ENCODE measurements at regions not wholly inside any gene's neighbourhood (a gene's known extent, or its start where the extent isn't known, plus 50 kb on each side); places are given as distances from the start of the nearest gene placed in this dataset.

GRCh38 chr1:195450794-195451193 is 1157.4 kb downstream of the KCNT2 start:
- no peaks in the 10 kb centered on the region for H3K36me3 Mint-ChIP-seq
- no peak overlapping the region for H3K27ac Mint-ChIP-seq
- peaks cover 0 to 23% (median 8%) of the 10 kb centered on the region in 9 donors for H3K9me3 Mint-ChIP-seq
- no peaks in the 10 kb centered on the region for H3K27me3 Mint-ChIP-seq
- POLR2A ChIA-PET, result no interaction called here
- no peaks in the 10 kb centered on the region for H3K4me1 Mint-ChIP-seq
- no peak for ATAC-seq
- H3K4me3 Mint-ChIP-seq, result no peak overlapping the region
- no peak for DNase-seq

DNA sequence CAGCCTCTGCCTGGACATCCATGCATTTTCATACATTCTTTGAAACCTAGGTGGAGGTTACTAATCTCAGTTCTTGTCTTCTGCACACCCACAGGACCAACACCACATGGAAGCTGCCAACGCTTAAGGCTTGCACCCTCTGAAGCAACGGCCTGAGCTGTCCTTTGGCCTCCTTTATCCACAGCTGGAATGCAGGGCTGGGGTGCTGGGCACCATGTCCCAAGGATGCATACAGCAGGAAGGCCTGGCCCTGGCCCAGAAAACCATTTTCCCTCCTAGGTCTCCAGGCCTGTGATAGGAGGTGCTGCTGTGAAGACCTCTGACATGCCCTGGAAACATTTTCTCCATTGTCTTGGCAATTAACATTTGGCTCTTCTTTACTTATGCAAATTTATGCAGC is 1168.6 kb downstream of the KCNT2 start:
- ATAC-seq (no peak), DNase-seq (no peak)
- Mint-ChIP-seq H3K9me3 (peaks cover 0 to 5% (median 0%) of the 10 kb centered on the region in 9 donors), H3K27me3 (no peaks in the 10 kb centered on the region), H3K36me3 (no peaks in the 10 kb centered on the region), H3K27ac (no peak overlapping the region), H3K4me3 (no peak overlapping the region), H3K4me1 (no peaks in the 10 kb centered on the region)
- POLR2A ChIA-PET, result no interaction called here

- Mint-ChIP-seq H3K9me3 (peaks cover 0 to 5% (median 0%) of the 10 kb centered on the region in 9 donors), H3K27me3 (no peaks in the 10 kb centered on the region), H3K36me3 (no peaks in the 10 kb centered on the region), H3K4me1 (no peaks in the 10 kb centered on the region), H3K4me3 (no peak overlapping the region), H3K27ac (no peak overlapping the region)
- POLR2A ChIA-PET, result no interaction called here
- DNase-seq (no peak), ATAC-seq (no peak)
Measured at GRCh38 chr1:195434566-195435203, 1173.6 kb downstream of the KCNT2 start.

- Mint-ChIP-seq H3K27ac (no peak overlapping the region), H3K27me3 (no peaks in the 10 kb centered on the region), H3K4me3 (no peak overlapping the region), H3K36me3 (no peaks in the 10 kb centered on the region), H3K9me3 (peaks cover 0 to 6% (median 1%) of the 10 kb centered on the region in 9 donors), H3K4me1 (no peaks in the 10 kb centered on the region)
- DNase-seq, result no peak
- POLR2A ChIA-PET, result no interaction called here
- ATAC-seq, result no peak
Measured at GRCh38 chr1:195430826-195431225, 1177.4 kb downstream of the KCNT2 start.

DNA sequence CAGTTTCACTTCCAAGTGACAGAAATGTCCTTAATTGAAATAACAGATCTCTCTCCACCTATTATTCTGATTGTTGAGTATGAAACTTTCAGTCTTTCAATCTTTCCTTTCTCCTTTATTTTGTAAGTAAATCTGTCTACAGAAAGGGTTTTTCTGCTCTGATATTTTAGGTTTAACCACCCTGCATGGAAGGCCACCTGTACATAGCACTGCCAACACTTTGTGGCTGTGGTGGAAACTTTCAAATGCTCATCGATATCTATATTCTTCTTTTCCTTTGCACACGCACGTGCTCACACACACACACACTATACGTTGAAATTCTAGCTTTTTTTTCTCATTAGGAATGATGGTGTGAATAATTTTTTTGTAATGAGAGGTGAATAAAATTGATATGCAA is 1179.3 kb downstream of the KCNT2 start:
- no peaks in the 10 kb centered on the region for H3K27me3 Mint-ChIP-seq

GRCh38 chr1:195415584-195415983 is 1192.7 kb downstream of the KCNT2 start:
- H3K4me1 Mint-ChIP-seq, result no peaks in the 10 kb centered on the region
- H3K4me3 Mint-ChIP-seq, result no peak overlapping the region
- POLR2A ChIA-PET, result no interaction called here
- H3K27me3 Mint-ChIP-seq, result no peaks in the 10 kb centered on the region
- H3K9me3 Mint-ChIP-seq, result peaks cover 0 to 20% (median 2%) of the 10 kb centered on the region in 9 donors
- DNase-seq (no peak), ATAC-seq (no peak)
- H3K27ac Mint-ChIP-seq, result no peak overlapping the region
- no peaks in the 10 kb centered on the region for H3K36me3 Mint-ChIP-seq

More for the DNA sequence above, 1179.3 kb downstream of the KCNT2 start:
- ATAC-seq (no peak), DNase-seq (no peak)
- POLR2A ChIA-PET, result no interaction called here
- no peak overlapping the region for H3K27ac Mint-ChIP-seq
- H3K9me3 Mint-ChIP-seq, result peaks cover 0 to 6% (median 1%) of the 10 kb centered on the region in 9 donors
- no peaks in the 10 kb centered on the region for H3K4me1 Mint-ChIP-seq
- no peak overlapping the region for H3K4me3 Mint-ChIP-seq
- H3K36me3 Mint-ChIP-seq, result no peaks in the 10 kb centered on the region

- no peaks in the 10 kb centered on the region for H3K27me3 Mint-ChIP-seq
- no peak overlapping the region for H3K4me3 Mint-ChIP-seq
- no peak for ATAC-seq
- H3K4me1 Mint-ChIP-seq, result no peaks in the 10 kb centered on the region
- H3K9me3 Mint-ChIP-seq, result peaks cover 0 to 20% (median 5%) of the 10 kb centered on the region in 9 donors
- no peak for DNase-seq
- no peaks in the 10 kb centered on the region for H3K36me3 Mint-ChIP-seq
- H3K27ac Mint-ChIP-seq, result no peak overlapping the region
- POLR2A ChIA-PET, result no interaction called here
Measured at GRCh38 chr1:195394567-195394966, 1213.7 kb downstream of the KCNT2 start.

DNA sequence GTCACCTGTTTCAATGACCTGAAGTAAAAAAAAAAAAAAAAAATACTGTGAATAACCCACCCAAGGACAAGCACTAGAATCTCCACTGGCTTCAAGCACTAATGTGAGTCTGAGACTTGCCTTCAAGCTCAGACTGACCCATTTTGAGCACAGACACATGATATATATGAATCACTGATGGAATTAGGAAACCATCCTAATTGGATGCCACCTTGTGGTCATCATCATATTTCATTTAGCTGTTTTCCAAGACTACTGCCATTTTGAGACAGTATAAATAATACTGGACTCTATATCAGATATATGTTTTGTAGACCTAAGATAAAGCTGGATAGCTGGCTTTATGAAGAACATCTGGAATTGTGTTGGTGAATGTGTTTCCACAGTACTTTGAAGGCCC is 1232.0 kb downstream of the KCNT2 start:
- Mint-ChIP-seq H3K36me3 (no peaks in the 10 kb centered on the region), H3K4me3 (no peak overlapping the region), H3K27ac (no peak overlapping the region), H3K27me3 (no peaks in the 10 kb centered on the region), H3K9me3 (peaks cover 0 to 2% (median 0%) of the 10 kb centered on the region in 9 donors), H3K4me1 (no peaks in the 10 kb centered on the region)
- POLR2A ChIA-PET, result no interaction called here
- no peak for DNase-seq
- ATAC-seq, result no peak

- ATAC-seq, result no peak
- POLR2A ChIA-PET, result no interaction called here
- H3K36me3 Mint-ChIP-seq, result no peaks in the 10 kb centered on the region
Measured at GRCh38 chr1:195373856-195374255, 1234.4 kb downstream of the KCNT2 start.

GRCh38 chr1:195345149-195345548 is 1263.1 kb downstream of the KCNT2 start:
- no peak for ATAC-seq
- Mint-ChIP-seq H3K9me3 (peaks cover 0 to 9% (median 0%) of the 10 kb centered on the region in 9 donors), H3K4me3 (no peak overlapping the region), H3K27ac (no peak overlapping the region), H3K4me1 (no peaks in the 10 kb centered on the region), H3K27me3 (no peaks in the 10 kb centered on the region), H3K36me3 (no peaks in the 10 kb centered on the region)
- DNase-seq, result no peak
- POLR2A ChIA-PET, result no interaction called here

More at GRCh38 chr1:195373856-195374255, 1234.4 kb downstream of the KCNT2 start:
- H3K4me1 Mint-ChIP-seq, result no peaks in the 10 kb centered on the region
- H3K4me3 Mint-ChIP-seq, result no peak overlapping the region
- peaks cover 0 to 3% (median 0%) of the 10 kb centered on the region in 9 donors for H3K9me3 Mint-ChIP-seq
- H3K27ac Mint-ChIP-seq, result no peak overlapping the region
- no peak for DNase-seq
- no peaks in the 10 kb centered on the region for H3K27me3 Mint-ChIP-seq

- no peak overlapping the region for H3K4me3 Mint-ChIP-seq
Measured at GRCh38 chr1:195337646-195338045, 1270.6 kb downstream of the KCNT2 start.

GRCh38 chr1:195336812-195337211 is 1271.4 kb downstream of the KCNT2 start:
- Mint-ChIP-seq H3K4me3 (no peak overlapping the region), H3K36me3 (no peaks in the 10 kb centered on the region), H3K9me3 (peaks cover 0 to 4% (median 0%) of the 10 kb centered on the region in 9 donors), H3K4me1 (no peaks in the 10 kb centered on the region), H3K27ac (no peak overlapping the region), H3K27me3 (no peaks in the 10 kb centered on the region)
- ATAC-seq (no peak), DNase-seq (no peak)
- POLR2A ChIA-PET, result no interaction called here

More at GRCh38 chr1:195337646-195338045, 1270.6 kb downstream of the KCNT2 start:
- no peaks in the 10 kb centered on the region for H3K27me3 Mint-ChIP-seq
- no peaks in the 10 kb centered on the region for H3K4me1 Mint-ChIP-seq
- POLR2A ChIA-PET, result no interaction called here
- H3K9me3 Mint-ChIP-seq, result peaks cover 0 to 4% (median 0%) of the 10 kb centered on the region in 9 donors
- no peak overlapping the region for H3K27ac Mint-ChIP-seq
- H3K36me3 Mint-ChIP-seq, result no peaks in the 10 kb centered on the region
- DNase-seq (no peak), ATAC-seq (no peak)

DNA sequence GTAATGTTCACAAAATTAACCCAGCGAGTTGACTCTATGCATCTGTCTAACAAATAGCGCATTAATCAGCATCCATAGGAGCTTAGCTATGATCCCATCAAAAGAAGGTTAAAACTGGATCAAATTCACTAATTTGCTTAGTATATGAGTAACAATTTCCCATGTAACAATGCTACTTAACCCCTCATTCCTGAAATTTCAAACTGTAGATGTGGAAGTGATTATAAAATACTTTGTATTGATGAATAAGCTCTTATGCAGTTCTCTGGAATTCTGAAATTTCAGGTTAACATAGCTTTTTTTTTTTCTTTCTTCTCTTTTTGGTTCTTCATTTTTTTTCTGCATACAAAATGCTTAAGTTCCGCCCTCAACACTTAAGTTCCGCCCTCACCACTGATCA is 1272.7 kb downstream of the KCNT2 start:
- no peak overlapping the region for H3K27ac Mint-ChIP-seq
- DNase-seq (no peak), ATAC-seq (no peak)
- POLR2A ChIA-PET, result no interaction called here
- H3K4me3 Mint-ChIP-seq, result no peak overlapping the region
- H3K9me3 Mint-ChIP-seq, result peaks cover 0 to 8% (median 0%) of the 10 kb centered on the region in 9 donors
- no peaks in the 10 kb centered on the region for H3K27me3 Mint-ChIP-seq
- no peaks in the 10 kb centered on the region for H3K36me3 Mint-ChIP-seq
- no peaks in the 10 kb centered on the region for H3K4me1 Mint-ChIP-seq

DNA sequence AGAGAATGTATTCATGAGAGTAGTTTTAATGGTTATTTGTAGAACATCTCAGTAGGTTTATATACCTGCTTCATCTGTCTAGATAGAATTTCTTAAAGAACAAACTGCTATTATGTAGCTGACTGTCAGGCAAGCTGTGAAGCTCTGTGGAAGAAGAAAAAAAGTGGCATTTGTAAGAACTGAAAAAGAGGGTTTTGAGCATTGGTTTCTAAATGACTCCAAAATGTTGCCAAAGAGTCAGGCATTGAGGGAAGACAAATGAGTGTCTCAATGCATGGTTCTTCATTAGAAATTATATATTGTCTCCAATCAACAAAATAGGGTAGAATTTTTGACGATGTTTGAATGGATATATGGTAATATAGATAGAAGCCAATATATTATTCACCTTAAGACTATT is 1276.1 kb downstream of the KCNT2 start:
- Mint-ChIP-seq H3K27ac (no peak overlapping the region), H3K27me3 (no peaks in the 10 kb centered on the region), H3K36me3 (no peaks in the 10 kb centered on the region), H3K4me3 (no peak overlapping the region), H3K9me3 (peaks cover 0 to 8% (median 0%) of the 10 kb centered on the region in 9 donors), H3K4me1 (no peaks in the 10 kb centered on the region)
- ATAC-seq, result no peak
- DNase-seq, result no peak
- POLR2A ChIA-PET, result no interaction called here

Data from naive thymus-derived CD8-positive, alpha-beta T cell (primary cell).